ENCODE measurements at regions not wholly inside any gene's neighbourhood (a gene's known extent, or its start where the extent isn't known, plus 50 kb on each side); places are given as distances from the start of the nearest gene placed in this dataset.

DNA sequence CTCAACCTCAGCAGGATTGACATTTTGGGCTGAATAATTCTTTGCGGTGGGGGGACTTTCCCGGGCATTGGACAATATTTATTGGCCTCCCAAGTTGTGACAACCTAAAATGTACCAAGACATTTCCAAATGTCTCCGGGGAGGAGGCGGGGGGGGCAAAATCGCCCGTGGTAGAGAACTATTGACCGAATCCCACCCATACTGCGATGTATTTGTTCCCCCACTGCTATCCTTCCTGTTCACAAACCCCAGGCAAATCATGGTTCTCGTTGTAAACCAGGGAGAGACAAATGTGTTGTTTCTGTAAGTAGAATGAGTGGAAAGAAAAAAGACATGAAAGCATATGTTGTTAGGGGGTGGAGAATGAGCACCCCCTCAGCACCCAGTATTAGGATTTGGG is 141.9 kb downstream of the PSAT1 start (continued):
- TF ChIP-seq HDAC6 (IDR thresholded peaks at IDR 0.05; ENCODE audit: low read depth, low read length) = no peak
